Fibroblast of lung (primary cell): ENCODE measurements at regions not wholly inside any gene's neighbourhood (a gene's known extent, or its start where the extent isn't known, plus 50 kb on each side); places are given as distances from the start of the nearest gene placed in this dataset.
A peak's percentile ranks its signal among the peaks of the same experiment; 100 is the strongest.

ENCODE experiments used
- DNase-seq, 2 donors: peaks; one replicate each; pipeline versions ENCODE4 v3.0.0 to v3.0.0-alpha.2; 2010; ENCODE audit warnings: low read depth in 2 of 2
- H2AFZ ChIP-seq: 2 replicates; pipeline ENCODE4 v1.5.1; 2012; ENCODE audit warnings: low read length, control low read depth, inconsistent platforms
- H3K27ac ChIP-seq: 2 replicates; pipeline ENCODE4 v1.5.1; 2011; ENCODE audit warnings: low read length, control low read depth; ENCODE audit not compliant: insufficient read depth
- H3K27me3 ChIP-seq: 2 replicates; pipeline ENCODE4 v1.5.1; 2011; ENCODE audit warnings: mild to moderate bottlenecking, low read length; ENCODE audit not compliant: control insufficient read depth, insufficient read depth
- H3K36me3 ChIP-seq: 2 replicates; pipeline ENCODE4 v1.5.1; 2011; ENCODE audit warnings: low read length; ENCODE audit not compliant: control insufficient read depth, insufficient read depth
- H3K4me1 ChIP-seq: 2 replicates; pipeline ENCODE4 v1.5.1; 2011; ENCODE audit warnings: low read length; ENCODE audit not compliant: control insufficient read depth, insufficient read depth; ENCODE audit errors: extremely low read depth
- H3K4me2 ChIP-seq: 2 replicates; pipeline ENCODE4 v1.5.1; 2011; ENCODE audit warnings: low read length, control low read depth; ENCODE audit not compliant: insufficient read depth; ENCODE audit errors: extremely low read depth
- H3K4me3 ChIP-seq, 4 experiments: fragments of 200-600 bp in 1 of 4; sonication (generic) in 1 of 4; replicated peaks in 1 of 4; 2 replicates each; pipeline ENCODE4 v1.5.1; 2011 to 2016; ENCODE audit warnings: low read length in 4 of 4, low read depth in 3 of 4, mild to moderate bottlenecking in 3 of 4, control low read depth in 2 of 4, inconsistent platforms in 1 of 4, mixed read lengths in 1 of 4; ENCODE audit not compliant: insufficient read depth in 1 of 4; ENCODE audit errors: control extremely low read depth in 1 of 4
- H3K79me2 ChIP-seq: 2 replicates; pipeline ENCODE4 v1.5.1; 2012; ENCODE audit warnings: mild to moderate bottlenecking, low read length, inconsistent platforms; ENCODE audit not compliant: control insufficient read depth, insufficient read depth
- H3K9ac ChIP-seq: 2 replicates; pipeline ENCODE4 v1.5.1; 2011; ENCODE audit warnings: mild to moderate bottlenecking, low read length, control low read depth; ENCODE audit not compliant: insufficient read depth
- H3K9me3 ChIP-seq: 2 replicates; pipeline ENCODE4 v1.5.1; 2012; ENCODE audit warnings: low read depth, low read length; ENCODE audit not compliant: control insufficient read depth, insufficient read depth
- H4K20me1 ChIP-seq: 2 replicates; pipeline ENCODE4 v1.5.1; 2011; ENCODE audit warnings: low read length; ENCODE audit not compliant: control insufficient read depth, insufficient read depth; ENCODE audit errors: extremely low read depth
- CTCF ChIP-seq, 2 donors: IDR thresholded peaks in 1 of 2; conservative IDR thresholded peaks in 1 of 2; 1 replicate in 1 of 2; 2 replicates in 1 of 2; pipeline ENCODE4 v1.5.1; 2011 to 2012; ENCODE audit warnings: low read length in 2 of 2, control low read depth in 1 of 2, inconsistent platforms in 1 of 2, low read depth in 1 of 2, mild to moderate bottlenecking in 1 of 2
- EZH2 ChIP-seq: IDR thresholded peaks from 2 replicates; pipeline ENCODE4 v1.5.1; 2012; ENCODE audit warnings: low read length, control low read depth, mild to moderate bottlenecking; ENCODE audit errors: missing control alignments

GRCh38 chr19:28014615-28015405 is 1198.1 kb downstream of the UQCRFS1 start:
- H3K27me3 ChIP-seq, result no peaks in the 10 kb centered on the region
- no peaks in the 10 kb centered on the region for H4K20me1 ChIP-seq
- H3K9me3 ChIP-seq, result no peaks in the 10 kb centered on the region
- no peak overlapping the region for H3K27ac ChIP-seq
- H2AFZ ChIP-seq, result no peak overlapping the region
- no peaks in the 10 kb centered on the region for H3K79me2 ChIP-seq
- no peak for DNase-seq
- no peak overlapping the region for H3K9ac ChIP-seq
- no peak overlapping the region for H3K4me3 ChIP-seq
- no peaks in the 10 kb centered on the region for H3K36me3 ChIP-seq
- TF ChIP-seq CTCF (conservative IDR thresholded peaks at IDR 0.05 in 1 of 2, IDR thresholded peaks at IDR 0.05 in 1 of 2; ENCODE audit: low read depth in 1 of 2, low read length in 2 of 2), result no peak
- no peak for TF ChIP-seq EZH2
- H3K4me2 ChIP-seq, result no peak overlapping the region
- H3K4me1 ChIP-seq, result no peaks in the 10 kb centered on the region

- Histone ChIP-seq H3K9me3 (no peaks in the 10 kb centered on the region), H3K36me3 (no peaks in the 10 kb centered on the region), H4K20me1 (no peaks in the 10 kb centered on the region), H3K4me3 (no peak overlapping the region), H3K9ac (no peak overlapping the region), H3K4me2 (no peak overlapping the region), H2AFZ (no peak overlapping the region), H3K27me3 (no peaks in the 10 kb centered on the region), H3K4me1 (no peaks in the 10 kb centered on the region), H3K27ac (no peak overlapping the region), H3K79me2 (no peaks in the 10 kb centered on the region)
- no peak for DNase-seq
- TF ChIP-seq CTCF (conservative IDR thresholded peaks at IDR 0.05 in 1 of 2, IDR thresholded peaks at IDR 0.05 in 1 of 2; ENCODE audit: low read depth in 1 of 2, low read length in 2 of 2), result no peak
- no peak for TF ChIP-seq EZH2
These were observed 1200.6 kb downstream of the UQCRFS1 start for GRCh38 chr19:28012361-28012760.

- Histone ChIP-seq H3K4me1 (no peaks in the 10 kb centered on the region), H3K9me3 (no peaks in the 10 kb centered on the region), H3K27me3 (no peaks in the 10 kb centered on the region), H3K36me3 (no peaks in the 10 kb centered on the region), H3K79me2 (no peaks in the 10 kb centered on the region), H2AFZ (no peak overlapping the region), H3K9ac (no peak overlapping the region), H4K20me1 (no peaks in the 10 kb centered on the region), H3K4me2 (no peak overlapping the region), H3K4me3 (no peak overlapping the region), H3K27ac (no peak overlapping the region)
- no peak for TF ChIP-seq CTCF (conservative IDR thresholded peaks at IDR 0.05 in 1 of 2, IDR thresholded peaks at IDR 0.05 in 1 of 2; ENCODE audit: low read depth in 1 of 2, low read length in 2 of 2)
- peak in 1 of 2 donors; percentile 74 for DNase-seq
These were observed 1202.3 kb downstream of the UQCRFS1 start for GRCh38 chr19:28010656-28011055.
